ENCODE measurements at regions not wholly inside any gene's neighbourhood (a gene's known extent, or its start where the extent isn't known, plus 50 kb on each side); places are given as distances from the start of the nearest gene placed in this dataset.

GRCh38 chr18:60794802-60795201 is 422.2 kb upstream of the MC4R start:
- TF ChIP-seq, protein P1, sequence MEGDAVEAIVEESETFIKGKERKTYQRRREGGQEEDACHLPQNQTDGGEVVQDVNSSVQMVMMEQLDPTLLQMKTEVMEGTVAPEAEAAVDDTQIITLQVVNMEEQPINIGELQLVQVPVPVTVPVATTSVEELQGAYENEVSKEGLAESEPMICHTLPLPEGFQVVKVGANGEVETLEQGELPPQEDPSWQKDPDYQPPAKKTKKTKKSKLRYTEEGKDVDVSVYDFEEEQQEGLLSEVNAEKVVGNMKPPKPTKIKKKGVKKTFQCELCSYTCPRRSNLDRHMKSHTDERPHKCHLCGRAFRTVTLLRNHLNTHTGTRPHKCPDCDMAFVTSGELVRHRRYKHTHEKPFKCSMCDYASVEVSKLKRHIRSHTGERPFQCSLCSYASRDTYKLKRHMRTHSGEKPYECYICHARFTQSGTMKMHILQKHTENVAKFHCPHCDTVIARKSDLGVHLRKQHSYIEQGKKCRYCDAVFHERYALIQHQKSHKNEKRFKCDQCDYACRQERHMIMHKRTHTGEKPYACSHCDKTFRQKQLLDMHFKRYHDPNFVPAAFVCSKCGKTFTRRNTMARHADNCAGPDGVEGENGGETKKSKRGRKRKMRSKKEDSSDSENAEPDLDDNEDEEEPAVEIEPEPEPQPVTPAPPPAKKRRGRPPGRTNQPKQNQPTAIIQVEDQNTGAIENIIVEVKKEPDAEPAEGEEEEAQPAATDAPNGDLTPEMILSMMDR (IDR thresholded peaks at IDR 0.05), result no peak
- no peak for TF ChIP-seq ZFX (IDR thresholded peaks at IDR 0.05; ENCODE audit: borderline replicate concordance)
